Prostate gland (tissue), 2 donors: ENCODE measurements at regions not wholly inside any gene's neighbourhood (a gene's known extent, or its start where the extent isn't known, plus 50 kb on each side); places are given as distances from the start of the nearest gene placed in this dataset.

Experiments used
- CTCF ChIP-seq, 4 experiments: fragments of 200-600 bp in 2 of 4; fragments of 450-650 bp in 2 of 4; sonication (generic) in 2 of 4; IDR thresholded peaks; 1 replicate in 3 of 4; 2 replicates in 1 of 4; pipeline ENCODE4 v1.5.1; 2016 to 2019; ENCODE audit warnings: antibody characterized with exemption in 4 of 4, mild to moderate bottlenecking in 2 of 4, moderate library complexity in 2 of 4
- POLR2A ChIP-seq: fragments of 450-650 bp; IDR thresholded peaks from one replicate; pipeline ENCODE4 v1.6.1; 2016; ENCODE audit warnings: antibody characterized with exemption, mild to moderate bottlenecking
- POLR2AphosphoS5 ChIP-seq: sonication (generic); formaldehyde crosslinking; IDR thresholded peaks from one replicate; pipeline ENCODE4 v1.6.1; 2017; ENCODE audit warnings: antibody characterized with exemption

GRCh38 chr20:60407938-60408337 is 449.7 kb downstream of the CDH26 start:
- TF ChIP-seq CTCF (IDR thresholded peaks at IDR 0.05) = no peak
- no peak for TF ChIP-seq POLR2AphosphoS5
- no peak for TF ChIP-seq POLR2A
